ENCODE measurements at regions not wholly inside any gene's neighbourhood (a gene's known extent, or its start where the extent isn't known, plus 50 kb on each side); places are given as distances from the start of the nearest gene placed in this dataset.

- ATAC-seq (peak; percentile 85), DNase-seq (ENCODE audit: low spot score) (peak; percentile 76)
- intact Hi-C loops (cut with DNase I) = no loop called here
These were observed 231.1 kb upstream of the CDH5 start for GRCh38 chr16:66135421-66135831.

DNA sequence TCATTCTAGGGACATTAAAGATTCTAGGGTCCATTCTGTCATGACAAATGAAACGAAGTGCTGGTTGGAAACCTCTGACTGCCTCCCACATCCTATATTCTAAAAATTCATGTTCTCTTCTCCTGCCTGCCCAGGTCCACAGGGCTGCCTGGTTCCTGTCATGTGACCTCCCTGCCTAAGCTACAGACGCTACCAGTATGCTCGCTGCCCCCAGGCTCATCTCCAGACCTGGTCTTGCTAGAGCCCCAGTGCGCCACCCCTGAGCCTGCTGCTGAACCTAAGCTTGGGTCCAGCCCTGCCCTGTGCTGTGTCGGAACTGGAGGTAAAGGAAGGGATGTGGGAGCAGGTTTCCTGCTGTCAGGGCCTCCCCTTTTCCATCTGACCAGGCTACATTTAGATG, 231.6 kb upstream of the CDH5 start:
- intact Hi-C loops (cut with DNase I) = no loop called here
- ATAC-seq (peak; percentile 15), DNase-seq (ENCODE audit: low spot score) (no peak)

GRCh38 chr16:66133643-66134338, 232.7 kb upstream of the CDH5 start:
- intact Hi-C loops (cut with DNase I) = no loop called here
- ATAC-seq (no peak), DNase-seq (ENCODE audit: low spot score) (no peak)

DNA sequence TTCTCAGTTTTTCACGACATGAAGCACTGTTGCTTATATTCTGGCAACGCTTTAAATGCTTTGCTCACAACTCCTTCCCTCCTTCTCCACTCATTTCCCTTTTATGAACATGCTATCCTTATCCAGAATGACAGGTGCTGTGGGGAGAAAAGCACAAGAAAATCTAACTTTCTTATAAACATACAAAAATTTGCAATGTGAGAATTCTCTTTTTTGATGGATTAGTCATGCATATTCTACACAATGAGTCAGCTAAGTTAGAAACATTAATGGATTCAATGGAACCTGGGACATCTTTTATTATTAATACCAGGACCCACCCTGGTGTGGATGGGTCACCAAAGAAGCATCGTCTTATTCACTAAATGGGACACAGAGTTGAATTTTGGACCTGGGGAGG, 234.6 kb upstream of the CDH5 start:
- ATAC-seq = no peak
- intact Hi-C loops (cut with DNase I) = no loop called here
- DNase-seq (ENCODE audit: low spot score) = no peak

- DNase-seq (ENCODE audit: low spot score) (no peak), ATAC-seq (peak; percentile 33)
- intact Hi-C loops (cut with DNase I) = no loop called here
These were observed 235.2 kb upstream of the CDH5 start for GRCh38 chr16:66131156-66131807.

GRCh38 chr16:66130296-66130905, 236.1 kb upstream of the CDH5 start:
- ATAC-seq = peak; percentile 51

GRCh38 chr16:66129196-66129595, 237.3 kb upstream of the CDH5 start:
- intact Hi-C loops (cut with DNase I) = no loop called here
- DNase-seq (ENCODE audit: low spot score) (no peak), ATAC-seq (no peak)

More at GRCh38 chr16:66130296-66130905, 236.1 kb upstream of the CDH5 start:
- DNase-seq (ENCODE audit: low spot score) = no peak
- intact Hi-C loops (cut with DNase I) = no loop called here

DNA sequence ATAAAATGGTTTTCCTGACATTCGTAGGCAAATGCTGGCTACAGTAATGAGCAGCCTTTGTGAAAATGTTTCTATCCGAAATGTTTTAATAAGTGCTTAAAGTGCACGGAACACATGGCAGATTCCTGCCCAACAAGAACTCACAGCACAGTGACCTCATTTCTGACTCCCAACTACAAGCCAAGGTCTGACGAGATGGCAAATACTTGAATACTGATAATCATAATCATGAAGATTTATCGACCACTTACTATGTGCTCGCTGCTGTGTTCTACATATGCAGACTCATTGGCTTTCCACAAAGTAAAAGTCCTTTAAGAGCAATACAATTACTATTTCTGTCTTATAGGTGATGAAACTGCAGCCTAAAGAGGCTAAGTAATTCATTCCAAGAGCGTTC, 238.1 kb upstream of the CDH5 start:
- intact Hi-C loops (cut with DNase I) = no loop called here
- DNase-seq (ENCODE audit: low spot score) = no peak
- ATAC-seq = no peak

- ATAC-seq (peak; percentile 33), DNase-seq (ENCODE audit: low spot score) (no peak)
- intact Hi-C loops (cut with DNase I) = no loop called here
These were observed 238.8 kb upstream of the CDH5 start for GRCh38 chr16:66127459-66128370.

DNA sequence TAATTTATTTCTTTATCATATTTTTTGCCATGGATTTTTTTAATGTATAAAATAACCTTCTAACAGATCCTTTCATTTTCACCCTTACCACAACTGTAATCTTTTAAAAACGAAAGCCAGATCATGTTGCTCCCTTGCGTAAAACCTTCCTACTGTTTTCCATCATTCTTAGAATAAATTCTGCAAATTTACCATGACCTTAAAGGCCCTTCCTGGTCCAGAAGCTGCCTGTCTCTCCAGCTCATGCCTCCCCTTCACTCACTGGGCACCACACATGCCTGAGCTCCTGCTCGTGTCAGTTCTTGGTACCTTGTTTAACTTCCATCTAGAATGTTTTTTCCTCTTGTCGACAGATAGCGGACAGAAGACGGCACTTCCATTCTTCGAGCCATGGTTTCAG, 245.0 kb upstream of the CDH5 start:
- no peak for ATAC-seq
- intact Hi-C loops (cut with DNase I) = no loop called here
- DNase-seq (ENCODE audit: low spot score) = no peak

- ATAC-seq (no peak), DNase-seq (ENCODE audit: low spot score) (no peak)
- intact Hi-C loops (cut with DNase I) = no loop called here
These were observed 245.8 kb upstream of the CDH5 start for GRCh38 chr16:66120656-66121055.

DNA sequence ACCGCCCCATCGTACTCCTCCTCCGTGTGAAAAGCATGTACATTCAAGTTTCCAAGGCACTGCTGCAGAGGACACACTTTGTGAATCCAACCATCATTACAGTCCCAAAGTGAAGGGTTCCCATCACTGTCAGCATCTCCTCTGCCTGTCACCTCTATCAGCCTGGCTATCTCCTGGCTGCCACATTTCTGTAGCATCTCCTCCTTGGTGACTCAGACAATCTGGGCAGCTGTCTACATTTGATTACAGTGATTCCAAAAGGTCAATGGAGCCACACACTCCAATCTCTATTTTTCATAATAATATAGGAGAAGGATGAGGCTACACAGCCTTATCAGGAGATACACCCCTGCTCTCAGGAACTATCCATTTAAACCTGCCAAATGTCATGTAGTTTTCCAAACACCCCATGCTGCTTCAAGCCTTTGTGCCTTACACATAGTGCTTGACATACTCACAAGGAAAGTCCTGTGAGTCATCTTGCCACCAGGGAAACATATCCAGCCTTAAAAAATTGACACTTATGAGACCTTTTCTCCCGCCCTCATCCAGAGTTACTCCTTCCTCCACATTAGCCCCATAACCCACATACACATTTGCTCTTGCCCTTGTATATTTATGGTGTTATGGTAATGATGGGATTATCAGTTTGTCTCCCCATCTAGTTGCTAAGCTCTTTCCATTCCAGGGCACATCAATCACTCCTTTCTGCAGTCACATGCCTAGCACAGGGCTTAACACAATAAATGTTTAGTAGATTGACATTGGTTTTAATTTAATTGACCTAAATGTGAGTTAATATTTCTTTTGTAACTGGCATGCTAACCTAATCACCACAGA, 250.1 kb upstream of the CDH5 start:
- DNase-seq (ENCODE audit: low spot score) (no peak), ATAC-seq (no peak)
- intact Hi-C loops (cut with DNase I) = no loop called here

DNA sequence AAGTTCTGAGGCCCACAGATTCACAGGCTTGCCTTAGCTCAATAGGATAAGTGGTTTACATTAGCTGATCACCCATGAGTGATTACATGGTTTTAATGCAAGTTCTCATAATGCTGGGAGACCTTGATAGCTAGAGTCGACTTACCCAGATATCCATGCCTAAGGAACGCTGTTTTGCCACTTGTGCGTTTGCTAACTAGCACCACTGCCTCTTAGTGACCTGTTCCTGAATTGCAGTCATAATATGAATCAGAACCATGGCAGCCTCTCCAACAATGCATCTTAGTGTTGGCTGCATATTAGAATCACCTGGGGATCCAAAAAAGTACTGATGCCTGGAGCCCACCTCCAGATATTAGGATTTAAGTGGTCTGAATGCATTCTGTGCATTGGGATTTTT, 251.1 kb upstream of the CDH5 start:
- DNase-seq (ENCODE audit: low spot score) (no peak), ATAC-seq (no peak)
- intact Hi-C loops (cut with DNase I) = no loop called here

DNA sequence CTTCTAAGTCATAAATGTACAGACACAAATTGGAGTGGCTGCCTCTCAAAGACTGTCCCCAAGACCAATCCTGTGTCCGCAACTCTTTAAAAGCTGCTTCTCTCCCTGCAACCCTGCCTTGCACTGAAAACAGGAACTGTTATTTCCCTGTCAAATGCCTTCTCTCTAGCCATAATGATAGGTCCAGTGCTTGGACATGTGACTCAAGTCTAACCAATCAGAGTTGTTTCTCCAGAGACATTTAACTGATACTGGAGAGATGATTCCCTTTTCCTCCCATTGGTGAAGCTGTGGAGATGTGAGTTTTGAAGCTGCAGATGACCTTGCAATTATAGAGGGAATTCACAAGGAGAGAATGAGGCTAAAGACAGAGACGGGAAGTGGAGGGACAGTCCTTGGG, 253.3 kb upstream of the CDH5 start:
- no peak for ATAC-seq
- intact Hi-C loops (cut with DNase I) = no loop called here
- no peak for DNase-seq (ENCODE audit: low spot score)

DNA sequence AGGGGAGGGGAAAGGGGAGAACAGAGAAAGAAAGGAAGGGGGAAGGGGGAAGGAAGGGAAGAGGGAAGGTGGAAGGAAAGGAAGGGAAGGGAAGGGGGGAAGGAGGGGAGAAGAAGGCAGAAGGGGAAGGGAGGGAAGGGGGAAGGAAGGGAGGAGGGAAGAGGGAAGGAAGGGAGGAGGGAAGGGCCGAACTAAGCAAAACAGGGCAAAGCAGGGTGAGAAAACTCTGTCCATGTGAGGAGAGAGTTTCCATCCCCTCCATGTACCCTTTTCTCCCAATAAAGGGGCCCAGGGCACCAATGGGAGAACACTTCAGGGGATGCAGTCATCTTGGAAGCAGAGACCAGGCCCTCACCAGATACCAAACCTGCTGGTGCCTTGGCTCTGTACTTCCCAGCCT, 256.8 kb upstream of the CDH5 start:
- DNase-seq (ENCODE audit: low spot score) (no peak), ATAC-seq (no peak)
- intact Hi-C loops (cut with DNase I) = no loop called here

DNA sequence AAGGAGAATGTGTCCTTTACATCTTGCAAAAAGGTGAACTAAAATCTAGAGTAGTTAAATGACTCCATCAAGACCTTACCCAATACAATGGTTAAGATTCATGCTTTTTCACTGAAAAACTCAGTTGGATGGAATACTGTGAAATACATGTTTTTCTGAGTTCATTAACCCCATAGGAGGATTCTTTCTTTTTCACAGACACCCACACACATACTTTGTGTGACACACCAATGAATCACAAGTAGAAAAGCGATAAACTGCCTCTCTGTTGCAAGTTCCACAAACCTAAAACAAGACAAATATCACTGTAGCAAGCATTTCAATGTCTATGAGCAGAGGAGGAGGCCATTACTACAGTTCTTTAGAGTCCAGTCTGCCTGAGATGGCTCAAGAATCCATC, 258.8 kb upstream of the CDH5 start:
- ATAC-seq = no peak

GRCh38 chr16:66103211-66103610, 263.3 kb upstream of the CDH5 start:
- intact Hi-C loops (cut with DNase I) = no loop called here
- ATAC-seq = peak; percentile 42

More for the DNA sequence above, 258.8 kb upstream of the CDH5 start:
- intact Hi-C loops (cut with DNase I) = no loop called here
- no peak for DNase-seq (ENCODE audit: low spot score)

DNA sequence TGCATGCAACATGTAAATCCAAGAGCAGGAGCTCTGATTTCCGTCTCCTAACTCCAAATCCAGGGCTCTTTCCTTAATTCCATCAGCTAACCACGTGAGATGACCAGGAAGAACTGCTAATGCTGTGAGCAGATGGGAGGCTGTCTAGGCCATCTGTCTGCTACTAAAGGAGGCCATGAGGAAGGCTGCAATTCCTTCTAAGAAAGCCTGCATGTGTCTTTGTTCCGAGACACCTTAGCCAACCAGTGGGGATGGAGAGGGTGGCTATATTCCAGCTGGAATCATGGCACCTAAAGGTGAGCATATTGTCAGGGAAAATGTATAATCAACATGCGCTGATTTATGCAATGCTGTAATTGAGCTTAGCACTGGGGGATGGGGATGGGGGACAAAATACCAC, 267.2 kb upstream of the CDH5 start:
- intact Hi-C loops (cut with DNase I) = no loop called here
- no peak for DNase-seq (ENCODE audit: low spot score)
- ATAC-seq = no peak

More at GRCh38 chr16:66103211-66103610, 263.3 kb upstream of the CDH5 start:
- DNase-seq (ENCODE audit: low spot score) = no peak

- no peak for DNase-seq (ENCODE audit: low spot score)
- intact Hi-C loops (cut with DNase I) = no loop called here
- ATAC-seq = no peak
These were observed 268.7 kb upstream of the CDH5 start for GRCh38 chr16:66097751-66098150.

All from sciatic nerve (tissue), 2 donors.